ENCODE measurements at regions not wholly inside any gene's neighbourhood (a gene's known extent, or its start where the extent isn't known, plus 50 kb on each side); places are given as distances from the start of the nearest gene placed in this dataset.

DNA sequence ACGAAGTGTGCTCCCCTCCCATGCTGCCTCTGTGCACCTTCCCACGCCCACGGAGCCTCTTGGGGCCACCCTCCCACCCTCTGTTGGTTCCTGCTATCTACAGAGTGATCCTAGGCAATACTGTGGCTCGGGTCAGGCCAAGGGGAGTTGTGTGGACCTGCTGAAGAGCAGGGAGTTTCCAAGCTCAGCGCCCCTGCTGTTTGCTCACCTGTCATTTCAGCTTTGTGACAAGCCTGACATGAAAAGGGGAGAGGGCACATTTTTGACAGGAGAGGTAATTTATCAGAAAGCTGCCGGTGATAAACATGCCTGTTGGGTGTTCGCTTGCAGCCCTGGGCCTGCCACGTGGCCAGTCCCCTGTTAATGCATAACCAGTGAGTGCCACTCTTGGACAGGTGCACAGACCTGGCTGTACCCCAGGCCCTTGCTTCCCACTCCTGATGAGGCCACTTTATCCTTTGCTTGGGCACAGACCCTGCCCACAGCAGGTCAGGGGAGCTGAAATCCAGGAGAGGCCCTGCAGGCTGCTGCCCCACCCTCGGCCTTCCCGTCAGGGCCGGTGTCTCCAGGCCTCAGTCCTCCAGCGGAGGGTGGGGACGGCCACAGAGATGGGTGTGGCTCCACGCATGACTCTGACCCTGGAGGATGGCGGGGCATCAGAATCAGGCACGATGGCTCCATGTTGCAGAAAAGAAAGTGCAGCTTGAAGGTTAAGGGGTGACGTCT is 201.5 kb upstream of the GPR12 start:
- no peak for TF ChIP-seq TAF1 (IDR thresholded peaks at IDR 0.05; ENCODE audit: low read depth, low read length)
- TF ChIP-seq POLR2A (IDR thresholded peaks at IDR 0.05; ENCODE audit: low read depth, low read length): no peak
- no peak for TF ChIP-seq POLR2AphosphoS5 (IDR thresholded peaks at IDR 0.05; ENCODE audit: low read depth, low read length)
- TF ChIP-seq POU2F2 (IDR thresholded peaks at IDR 0.05; ENCODE audit: low read depth, low read length): no peak
- no peak for TF ChIP-seq SPI1 (IDR thresholded peaks at IDR 0.05; ENCODE audit: low read depth, low read length)
